Calu3 (cell line): ENCODE measurements at regions not wholly inside any gene's neighbourhood (a gene's known extent, or its start where the extent isn't known, plus 50 kb on each side); places are given as distances from the start of the nearest gene placed in this dataset.

Source experiments
- BruUV-seq: library from RNA; stranded (reverse); fragments of 400-500 nt; replicated peaks from 2 replicates; lab custom pipeline; 2021; lab: Mats Ljungman, UMichigan
- CTCF ChIA-PET: fragments of 300-600 bp; sonication (Branson Sonifier 250); formaldehyde crosslinking; loops from one replicate; lab custom pipeline; 2022; ENCODE audit warnings: antibody characterized with exemption; lab: Charles Lee
- DNase-seq: peaks from one replicate; pipeline ENCODE4 v3.0.0; 2022
- H3K27ac Mint-ChIP-seq: one replicate; pipeline ENCODE4 v1.8.0; 2022; ENCODE audit warnings: mixed read lengths; ENCODE audit not compliant: unreplicated experiment
- H3K27me3 Mint-ChIP-seq: one replicate; pipeline ENCODE4 v1.8.0; 2022; ENCODE audit warnings: mixed read lengths; ENCODE audit not compliant: unreplicated experiment
- H3K36me3 Mint-ChIP-seq: one replicate; pipeline ENCODE4 v1.8.0; 2022; ENCODE audit warnings: mild to moderate bottlenecking, moderate library complexity, mixed read lengths; ENCODE audit not compliant: insufficient read depth, unreplicated experiment
- H3K4me1 Mint-ChIP-seq: one replicate; pipeline ENCODE4 v1.8.0; 2022; ENCODE audit warnings: mild to moderate bottlenecking, low read depth, mixed read lengths; ENCODE audit not compliant: unreplicated experiment
- H3K4me3 Mint-ChIP-seq: one replicate; pipeline ENCODE4 v1.8.0; 2022; ENCODE audit warnings: mild to moderate bottlenecking, low read depth, moderate library complexity, mixed read lengths; ENCODE audit not compliant: unreplicated experiment
- H3K9me3 Mint-ChIP-seq: one replicate; pipeline ENCODE4 v1.8.0; 2022; ENCODE audit warnings: low read depth, mixed read lengths; ENCODE audit not compliant: unreplicated experiment
- CTCF ChIP-seq: fragments of 200-600 bp; IDR thresholded peaks from one replicate; pipeline ENCODE4 v1.8.0; 2022; ENCODE audit warnings: antibody characterized with exemption; ENCODE audit not compliant: unreplicated experiment
- intact Hi-C: fragments of 100-400 bp; cut with micrococcal nuclease; formaldehyde crosslinking; loops from one replicate; pipeline ENCODE4 v1.10.0; 2022; ENCODE audit not compliant: unreplicated experiment

- H3K36me3 Mint-ChIP-seq: peaks cover 3% of the 10 kb centered on the region
- intact Hi-C loops: no loop called here
- H3K27ac Mint-ChIP-seq: no peak overlapping the region
- no peak for DNase-seq
- no peak overlapping the region for H3K4me3 Mint-ChIP-seq
- no TSS peak for BruUV-seq
- no peaks in the 10 kb centered on the region for H3K9me3 Mint-ChIP-seq
- no peaks in the 10 kb centered on the region for H3K4me1 Mint-ChIP-seq
- CTCF ChIA-PET: no interaction called here
- TF ChIP-seq CTCF: no peak
- no peaks in the 10 kb centered on the region for H3K27me3 Mint-ChIP-seq
Observed at GRCh38 chr13:37295573-37295972, 190.1 kb upstream of the CSNK1A1L start.

GRCh38 chr13:37295071-37295470, 189.6 kb upstream of the CSNK1A1L start:
- TF ChIP-seq CTCF: no peak
- H3K9me3 Mint-ChIP-seq: no peaks in the 10 kb centered on the region
- no peak overlapping the region for H3K4me3 Mint-ChIP-seq
- no peaks in the 10 kb centered on the region for H3K27me3 Mint-ChIP-seq
- no peaks in the 10 kb centered on the region for H3K4me1 Mint-ChIP-seq
- intact Hi-C loops: no loop called here
- no peak overlapping the region for H3K27ac Mint-ChIP-seq
- peaks cover 3% of the 10 kb centered on the region for H3K36me3 Mint-ChIP-seq
- BruUV-seq: no TSS peak
- CTCF ChIA-PET: no interaction called here
- DNase-seq: no peak

GRCh38 chr13:37294472-37294871, 189.0 kb upstream of the CSNK1A1L start:
- Mint-ChIP-seq H3K36me3 (peaks cover 3% of the 10 kb centered on the region), H3K4me1 (no peaks in the 10 kb centered on the region), H3K27ac (no peak overlapping the region), H3K27me3 (no peaks in the 10 kb centered on the region), H3K9me3 (no peaks in the 10 kb centered on the region), H3K4me3 (no peak overlapping the region)
- no TSS peak for BruUV-seq
- intact Hi-C loops: no loop called here
- no peak for TF ChIP-seq CTCF
- DNase-seq: no peak
- CTCF ChIA-PET: no interaction called here

GRCh38 chr13:37293295-37293694, 187.8 kb upstream of the CSNK1A1L start:
- Mint-ChIP-seq H3K27me3 (no peaks in the 10 kb centered on the region), H3K9me3 (no peaks in the 10 kb centered on the region), H3K4me1 (no peaks in the 10 kb centered on the region), H3K4me3 (no peak overlapping the region), H3K36me3 (peaks cover 3% of the 10 kb centered on the region), H3K27ac (no peak overlapping the region)
- DNase-seq: no peak
- TF ChIP-seq CTCF: no peak
- CTCF ChIA-PET: no interaction called here
- intact Hi-C loops: no loop called here
- no TSS peak for BruUV-seq
